Progenitor cell of endocrine pancreas (in vitro differentiated cells): ENCODE measurements at regions not wholly inside any gene's neighbourhood (a gene's known extent, or its start where the extent isn't known, plus 50 kb on each side); places are given as distances from the start of the nearest gene placed in this dataset.

Experiments used
- DNase-seq: peaks from one replicate; pipeline ENCODE4 v3.0.0; 2021; ENCODE audit warnings: low spot score; ENCODE audit not compliant: unreplicated experiment
- H3K27ac Mint-ChIP-seq: 2 replicates; pipeline ENCODE4 v1.8.0; 2021; ENCODE audit warnings: mild to moderate bottlenecking, moderate library complexity, mixed read lengths
- H3K27me3 Mint-ChIP-seq: 2 replicates; pipeline ENCODE4 v1.8.0; 2021; ENCODE audit warnings: mixed read lengths
- H3K36me3 Mint-ChIP-seq: 2 replicates; pipeline ENCODE4 v1.8.0; 2022; ENCODE audit warnings: mixed read lengths; ENCODE audit not compliant: insufficient read depth
- H3K4me1 Mint-ChIP-seq: 2 replicates; pipeline ENCODE4 v1.8.0; 2021; ENCODE audit warnings: low read depth, mixed read lengths
- H3K4me3 Mint-ChIP-seq: 2 replicates; pipeline ENCODE4 v1.8.0; 2021; ENCODE audit warnings: low read depth, mild to moderate bottlenecking, moderate library complexity, mixed read lengths
- H3K9me3 Mint-ChIP-seq: 2 replicates; pipeline ENCODE4 v1.8.0; 2021; ENCODE audit warnings: low read depth, mixed read lengths
- CTCF ChIP-seq: fragments of 200-600 bp; sonication (generic); IDR thresholded peaks from one replicate; pipeline ENCODE4 v1.5.0; 2021; ENCODE audit warnings: antibody characterized with exemption, mild to moderate bottlenecking; ENCODE audit not compliant: unreplicated experiment

- Mint-ChIP-seq H3K4me3 (no peak overlapping the region), H3K27ac (no peak overlapping the region), H3K4me1 (peaks cover 22% of the 10 kb centered on the region), H3K36me3 (no peaks in the 10 kb centered on the region), H3K9me3 (no peaks in the 10 kb centered on the region), H3K27me3 (no peaks in the 10 kb centered on the region)
- no peak for DNase-seq
- TF ChIP-seq CTCF = no peak
These were observed 183.5 kb downstream of the PCDH7 start for GRCh38 chr4:30903502-30904214.

GRCh38 chr4:30904215-30904555 lies 184.0 kb downstream of the PCDH7 start:
- H3K4me1 Mint-ChIP-seq = peaks cover 22% of the 10 kb centered on the region
- no peak overlapping the region for H3K4me3 Mint-ChIP-seq
- no peak overlapping the region for H3K27ac Mint-ChIP-seq
- H3K9me3 Mint-ChIP-seq = peaks cover 3% of the 10 kb centered on the region
- H3K27me3 Mint-ChIP-seq = no peaks in the 10 kb centered on the region
- no peak for TF ChIP-seq CTCF
- no peaks in the 10 kb centered on the region for H3K36me3 Mint-ChIP-seq
- DNase-seq = no peak

GRCh38 chr4:30904588-30904987 lies 184.4 kb downstream of the PCDH7 start:
- peaks cover 7% of the 10 kb centered on the region for H3K9me3 Mint-ChIP-seq

GRCh38 chr4:30912098-30912714 lies 192.0 kb downstream of the PCDH7 start:
- TF ChIP-seq CTCF = no peak
- peak overlapping the region; percentile 26 for H3K27ac Mint-ChIP-seq
- peaks cover 8% of the 10 kb centered on the region for H3K4me1 Mint-ChIP-seq
- peaks cover 2% of the 10 kb centered on the region for H3K36me3 Mint-ChIP-seq
- H3K9me3 Mint-ChIP-seq = peaks cover 12% of the 10 kb centered on the region
- no peaks in the 10 kb centered on the region for H3K27me3 Mint-ChIP-seq
- peak overlapping the region; percentile 11 for H3K4me3 Mint-ChIP-seq
- no peak for DNase-seq

More at GRCh38 chr4:30904588-30904987, 184.4 kb downstream of the PCDH7 start:
- TF ChIP-seq CTCF = no peak
- Mint-ChIP-seq H3K27ac (no peak overlapping the region), H3K36me3 (no peaks in the 10 kb centered on the region), H3K4me3 (no peak overlapping the region), H3K4me1 (peaks cover 22% of the 10 kb centered on the region), H3K27me3 (no peaks in the 10 kb centered on the region)
- no peak for DNase-seq

- TF ChIP-seq CTCF = no peak
- no peak overlapping the region for H3K27ac Mint-ChIP-seq
- no peak overlapping the region for H3K4me3 Mint-ChIP-seq
- H3K4me1 Mint-ChIP-seq = peaks cover 14% of the 10 kb centered on the region
- no peak for DNase-seq
- peaks cover 2% of the 10 kb centered on the region for H3K36me3 Mint-ChIP-seq
- H3K27me3 Mint-ChIP-seq = no peaks in the 10 kb centered on the region
- H3K9me3 Mint-ChIP-seq = peaks cover 3% of the 10 kb centered on the region
These were observed 196.4 kb downstream of the PCDH7 start for GRCh38 chr4:30916337-30917274.
